GM19438 (cell line): ENCODE measurements at regions not wholly inside any gene's neighbourhood (a gene's known extent, or its start where the extent isn't known, plus 50 kb on each side); places are given as distances from the start of the nearest gene placed in this dataset.

Experiments
- ATAC-seq: cut with Tn5 transposase; IDR thresholded peaks from one replicate; pipeline ENCODE4 v1.9.1; 2021; ENCODE audit warnings: low read depth; ENCODE audit not compliant: unreplicated experiment

GRCh38 chr18:40079786-40080185, 1875.2 kb upstream of the PIK3C3 start:
- no peak for ATAC-seq

DNA sequence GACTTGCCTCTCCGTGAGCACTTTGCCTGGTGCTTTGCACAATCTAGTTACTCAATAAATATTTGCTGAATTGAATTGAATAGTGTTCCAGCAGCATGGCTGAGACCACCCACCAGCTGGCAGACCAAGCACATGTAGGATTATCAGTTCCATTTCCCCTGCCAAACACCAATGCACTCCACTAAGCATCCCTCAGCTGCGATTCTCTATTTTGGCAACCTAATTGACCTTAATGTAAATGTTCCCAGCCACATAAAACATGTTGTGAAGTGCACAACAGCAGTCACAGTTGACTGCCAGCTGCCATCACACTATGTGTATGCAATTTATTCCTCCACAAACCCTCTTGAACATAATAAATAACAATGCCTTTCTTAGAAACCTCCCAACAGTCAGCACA, 1879.4 kb upstream of the PIK3C3 start:
- no peak for ATAC-seq

DNA sequence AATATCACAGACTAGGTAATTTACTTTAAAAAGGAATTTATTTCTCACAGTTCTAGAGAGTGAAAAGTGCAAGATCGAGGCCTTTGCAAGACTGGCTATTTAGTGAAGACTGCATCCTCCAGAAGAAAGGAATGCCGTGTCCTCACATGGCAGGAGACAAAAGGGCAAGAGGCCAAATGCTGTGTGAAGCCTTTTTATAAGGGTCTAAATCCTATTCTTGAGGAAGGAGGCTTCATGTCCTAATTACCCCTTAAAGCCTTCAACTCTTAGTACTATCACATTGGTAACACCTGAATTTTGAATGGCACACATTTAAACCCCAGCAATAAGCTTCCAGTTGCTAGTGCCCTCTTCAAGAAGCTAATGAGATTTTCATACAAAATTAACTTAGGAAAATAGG, 1882.3 kb upstream of the PIK3C3 start:
- no peak for ATAC-seq

DNA sequence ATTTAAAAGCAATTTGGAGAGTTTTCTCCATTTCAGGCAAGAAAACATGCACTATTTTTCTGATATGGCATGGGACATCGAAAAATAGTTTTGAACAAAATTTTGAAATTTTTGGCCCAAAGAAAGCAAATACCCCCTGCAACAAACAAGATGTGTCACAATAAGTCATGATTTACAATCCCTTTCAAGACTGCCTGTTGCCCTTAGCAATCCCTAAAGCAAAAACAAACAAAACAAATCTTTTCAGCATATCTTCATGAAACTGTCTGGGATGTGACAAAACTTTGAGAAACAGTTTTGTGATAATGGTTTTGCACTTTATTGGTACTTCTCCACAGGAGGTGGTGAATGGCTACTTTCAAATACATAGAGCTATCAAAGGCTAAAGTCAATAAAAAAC, 1888.7 kb upstream of the PIK3C3 start:
- no peak for ATAC-seq

DNA sequence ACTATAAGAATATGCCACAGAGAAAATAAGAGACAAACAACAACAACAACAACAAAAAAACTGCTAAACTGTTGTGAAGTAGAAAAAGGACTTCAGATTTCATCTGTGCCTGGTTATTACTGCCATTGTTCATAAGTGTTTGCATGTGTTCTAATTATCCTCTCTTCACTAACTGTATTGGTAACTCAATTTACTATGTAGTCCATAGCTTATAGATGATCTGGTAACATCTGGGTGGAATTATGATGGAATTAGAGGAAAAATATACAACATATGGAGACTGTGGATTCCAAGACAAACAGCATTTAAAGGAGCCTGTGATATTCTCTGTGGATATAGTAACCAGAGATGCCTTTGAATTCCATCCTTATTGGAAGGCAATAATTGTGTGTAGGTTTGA, 1891.5 kb upstream of the PIK3C3 start:
- ATAC-seq: no peak

GRCh38 chr18:40061086-40061485, 1893.9 kb upstream of the PIK3C3 start:
- no peak for ATAC-seq

- ATAC-seq: no peak
Measured at GRCh38 chr18:40060562-40060961, 1894.5 kb upstream of the PIK3C3 start.

DNA sequence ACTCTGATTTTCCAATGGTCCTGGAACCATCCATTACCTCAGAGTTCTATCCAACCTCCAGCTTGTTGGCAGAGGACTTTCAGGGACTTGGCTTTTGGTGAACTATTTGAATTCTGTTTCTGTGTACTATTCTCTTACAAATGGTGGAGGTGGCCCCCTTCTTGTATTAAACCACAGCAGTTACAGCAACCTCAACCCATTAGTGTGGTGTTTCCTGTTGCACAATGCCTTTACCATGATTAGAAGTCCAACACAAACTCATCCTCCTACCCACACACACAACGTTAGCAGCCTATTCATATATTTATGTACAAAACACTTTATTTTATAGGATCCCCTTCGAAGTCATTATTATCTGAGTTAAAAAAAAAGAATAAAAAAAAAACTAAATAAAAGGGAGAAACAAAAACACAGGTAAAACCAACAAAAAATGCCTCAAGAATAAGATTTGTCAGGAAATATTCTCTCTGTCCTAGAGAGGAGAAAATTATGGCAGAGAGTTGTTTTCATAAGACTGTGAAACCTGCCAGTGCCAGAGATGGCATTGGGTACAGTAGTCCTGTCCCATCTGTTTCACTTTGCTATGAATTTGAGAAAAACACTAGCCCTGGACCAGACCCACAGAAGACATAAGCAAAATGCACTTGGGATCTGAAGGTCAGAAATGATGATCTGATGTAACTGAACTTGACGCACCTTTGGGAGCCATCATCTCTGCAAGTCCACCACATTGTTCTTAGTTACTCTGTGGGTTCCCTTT, 1896.0 kb upstream of the PIK3C3 start:
- ATAC-seq: no peak

DNA sequence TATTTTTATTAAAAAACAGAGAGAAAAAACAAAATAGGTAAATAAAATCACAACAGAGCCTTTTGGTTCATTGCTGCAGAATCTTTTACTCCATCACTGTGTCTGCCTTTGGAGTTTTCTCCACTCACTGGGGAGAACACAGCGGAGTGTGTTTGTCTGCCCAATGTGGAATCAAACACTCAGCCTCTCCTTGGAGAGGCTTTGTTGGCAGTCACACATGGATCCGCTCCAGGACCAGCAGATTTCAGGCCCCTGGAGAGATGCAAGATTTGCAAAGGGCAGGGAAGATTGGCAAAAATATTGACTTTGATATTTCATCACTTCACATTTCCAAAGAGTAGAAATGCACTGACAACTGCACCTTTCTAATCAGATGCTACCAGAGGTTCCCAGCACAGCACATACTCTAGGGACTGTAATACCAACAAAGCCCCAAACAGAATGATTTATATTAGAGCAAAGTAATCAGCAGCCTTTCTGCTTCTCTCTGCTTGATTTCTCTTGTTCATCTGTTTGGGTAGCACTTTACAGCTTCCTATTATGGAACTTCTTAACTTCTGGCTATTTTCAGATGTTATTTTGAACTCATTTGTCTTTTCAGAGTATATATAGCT, 1898.8 kb upstream of the PIK3C3 start:
- ATAC-seq: no peak

- ATAC-seq: no peak
Measured at GRCh38 chr18:40055262-40055661, 1899.8 kb upstream of the PIK3C3 start.

DNA sequence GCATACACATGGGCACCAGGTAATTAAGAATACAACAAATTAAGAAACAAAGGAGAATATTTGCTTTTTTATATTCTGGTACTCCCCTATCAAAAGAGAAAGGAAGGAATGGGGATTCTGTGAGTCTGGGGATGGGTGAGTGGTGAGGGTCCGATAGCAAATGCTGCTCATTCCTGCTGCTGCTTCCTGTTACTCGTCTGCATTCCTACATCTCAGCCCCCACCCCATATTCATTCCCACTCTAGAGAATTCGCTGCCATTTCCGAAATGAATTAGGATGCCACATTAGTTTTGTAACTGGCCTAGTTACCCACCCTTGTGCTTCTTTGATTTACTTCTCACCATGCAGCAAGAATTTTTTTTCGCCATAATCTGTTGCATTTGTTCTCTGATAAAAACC, 1905.3 kb upstream of the PIK3C3 start:
- ATAC-seq: no peak

DNA sequence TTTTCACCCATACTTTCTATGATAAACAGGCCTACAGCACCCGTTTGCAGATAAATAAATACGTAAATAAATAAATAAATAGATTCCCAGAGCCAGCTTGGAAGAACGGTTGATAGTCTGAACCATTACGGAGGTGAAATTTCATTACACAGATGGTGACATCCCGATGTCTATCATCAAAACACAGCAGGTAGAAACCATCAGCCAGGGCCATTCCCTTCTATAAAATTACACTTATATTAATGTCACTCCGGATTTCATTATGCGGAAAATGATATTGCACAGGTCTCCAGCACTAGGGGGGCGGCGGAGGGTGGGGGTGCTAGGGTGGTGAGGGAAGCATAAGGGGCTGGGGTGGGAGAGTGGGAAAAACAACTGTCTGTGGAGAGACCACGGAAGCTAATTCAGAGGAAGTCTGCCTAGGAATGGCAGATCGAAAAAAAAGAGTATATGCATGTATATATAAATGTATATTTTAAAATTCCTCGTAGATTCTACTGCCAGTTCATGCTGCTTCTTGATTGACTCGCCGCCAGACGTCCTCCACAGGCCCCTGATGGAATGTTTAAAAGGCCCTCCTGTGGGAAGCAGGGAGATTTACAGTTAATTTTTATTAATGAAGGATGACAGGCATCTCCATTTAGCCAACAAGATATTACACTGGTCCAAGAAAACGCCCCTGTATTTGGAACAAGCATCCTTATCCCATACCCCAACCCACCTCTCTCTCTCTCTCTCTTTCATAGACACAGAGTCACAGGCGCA, 1906.0 kb upstream of the PIK3C3 start:
- no peak for ATAC-seq

DNA sequence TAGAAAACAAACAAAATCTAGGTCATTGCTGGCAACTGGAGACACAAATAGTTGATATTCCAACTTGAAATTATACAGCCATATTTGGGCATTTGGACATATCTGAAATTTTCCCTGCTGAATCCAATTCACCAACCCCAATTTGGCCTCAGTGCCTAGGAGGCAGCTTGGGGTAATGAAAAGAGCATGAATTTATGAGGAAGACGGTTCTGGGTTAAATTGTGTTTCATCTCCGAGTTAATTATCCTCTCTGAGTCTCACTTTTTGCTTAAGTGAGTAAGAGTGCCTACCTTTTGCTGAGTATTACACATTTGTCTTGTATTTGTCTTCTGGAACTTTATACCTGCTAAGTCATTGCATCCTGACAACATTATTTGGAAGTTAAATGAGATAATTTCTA, 1906.8 kb upstream of the PIK3C3 start:
- no peak for ATAC-seq

GRCh38 chr18:40046596-40046995, 1908.4 kb upstream of the PIK3C3 start:
- ATAC-seq: no peak

GRCh38 chr18:40041951-40042350, 1913.1 kb upstream of the PIK3C3 start:
- no peak for ATAC-seq

DNA sequence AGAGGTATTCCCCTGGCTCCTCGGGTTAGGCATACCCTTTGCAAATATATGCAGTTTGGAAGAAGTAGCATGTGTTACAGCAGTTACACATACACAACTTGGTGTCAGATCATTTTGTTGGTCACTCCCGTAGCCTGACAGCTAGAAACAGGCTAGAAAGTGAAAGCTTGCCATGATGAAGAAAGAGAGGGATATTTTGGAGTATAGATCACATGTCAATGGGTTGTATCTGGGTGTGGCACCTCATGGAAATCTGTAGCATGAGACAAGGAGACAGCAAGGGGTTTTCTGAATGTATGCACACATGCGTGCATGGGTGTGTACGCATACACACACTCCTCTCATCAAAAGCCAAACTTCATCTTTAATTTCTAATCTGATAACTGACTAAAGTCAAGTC, 1914.5 kb upstream of the PIK3C3 start:
- ATAC-seq: no peak

GRCh38 chr18:40037356-40037755, 1917.7 kb upstream of the PIK3C3 start:
- no peak for ATAC-seq

DNA sequence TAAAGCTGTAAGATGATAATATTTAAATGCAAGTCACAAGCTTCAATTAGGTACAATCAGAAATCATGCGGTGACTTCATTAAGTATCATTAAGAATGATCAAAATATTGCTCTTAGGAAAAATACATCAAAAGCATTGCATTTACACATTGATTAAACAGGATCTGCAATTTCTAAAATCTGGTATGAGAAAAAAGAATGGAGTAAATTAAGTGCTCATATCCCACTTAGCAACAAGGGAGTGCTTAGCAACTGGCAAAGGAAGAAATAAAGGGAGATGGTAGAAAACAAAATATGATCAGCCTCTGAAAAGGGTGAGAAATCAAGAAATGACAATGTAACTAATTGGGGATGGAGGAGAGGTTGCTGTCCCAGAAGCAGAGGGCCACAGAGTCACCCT, 1918.2 kb upstream of the PIK3C3 start:
- ATAC-seq: no peak

GRCh38 chr18:40035966-40036365, 1919.1 kb upstream of the PIK3C3 start:
- no peak for ATAC-seq

GRCh38 chr18:40032076-40032475, 1923.0 kb upstream of the PIK3C3 start:
- no peak for ATAC-seq

DNA sequence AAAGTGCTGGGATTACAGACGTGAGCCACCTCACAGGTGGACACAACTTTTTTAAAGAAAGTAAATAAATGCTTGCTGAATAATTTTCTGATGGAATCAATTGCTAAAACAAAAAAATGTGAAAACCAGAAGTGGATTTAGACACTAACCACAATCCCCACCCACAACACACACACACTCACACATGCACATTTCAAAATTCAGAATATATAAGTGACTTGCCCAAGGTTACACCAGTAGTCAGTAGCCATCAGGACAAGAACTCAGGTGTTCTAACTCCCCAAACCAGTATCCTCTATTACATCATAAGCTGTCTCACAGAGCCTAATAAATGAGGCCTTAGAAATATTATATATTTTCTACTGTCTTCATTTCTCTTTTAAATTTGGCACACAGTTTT, 1923.6 kb upstream of the PIK3C3 start:
- no peak for ATAC-seq
